Activated T-helper 1 cell treated with anti-CD3 and anti-CD28 coated beads, Interleukin-12 subunit alpha, Interleukin-12 subunit beta, Interleukin-2, Interleukin-4 antibody, amounts not matched to agents 30 ng/mL and 10 ng/mL and 1 ng/mL, durations not matched to agents 14 hours and 24 hours and 36 hours (primary cell): ENCODE measurements at regions not wholly inside any gene's neighbourhood (a gene's known extent, or its start where the extent isn't known, plus 50 kb on each side); places are given as distances from the start of the nearest gene placed in this dataset.
A peak's percentile ranks its signal among the peaks of the same experiment; 100 is the strongest.

Source experiments
- DNase-seq: peaks from one replicate; pipeline ENCODE4 v3.0.0; 2021; ENCODE audit warnings: low spot score
- H3K27ac Mint-ChIP-seq: one replicate; pipeline ENCODE4 v1.8.0; 2021; ENCODE audit warnings: mild to moderate bottlenecking, mixed read lengths
- H3K27me3 Mint-ChIP-seq: one replicate; pipeline ENCODE4 v1.8.0; 2022; ENCODE audit warnings: mild to moderate bottlenecking, moderate library complexity, mixed read lengths; ENCODE audit not compliant: insufficient read depth
- H3K36me3 Mint-ChIP-seq: one replicate; pipeline ENCODE4 v1.8.0; 2021; ENCODE audit warnings: low read depth, mixed read lengths
- H3K4me1 Mint-ChIP-seq: one replicate; pipeline ENCODE4 v1.8.0; 2021; ENCODE audit warnings: low read depth, mixed read lengths
- H3K4me3 Mint-ChIP-seq: one replicate; pipeline ENCODE4 v1.8.0; 2021; ENCODE audit warnings: mild to moderate bottlenecking, moderate library complexity, mixed read lengths
- H3K9me3 Mint-ChIP-seq: one replicate; pipeline ENCODE4 v1.8.0; 2021; ENCODE audit warnings: mixed read lengths
- intact Hi-C: fragments of 100-400 bp; cut with micrococcal nuclease; formaldehyde crosslinking; loops from one replicate; pipeline ENCODE4 v1.15.1; 2024

- Mint-ChIP-seq H3K27me3 (no peaks in the 10 kb centered on the region), H3K9me3 (peaks cover 20% of the 10 kb centered on the region), H3K27ac (no peak overlapping the region), H3K36me3 (peaks cover 8% of the 10 kb centered on the region), H3K4me1 (peaks cover 76% of the 10 kb centered on the region), H3K4me3 (no peak overlapping the region)
- DNase-seq = no peak
- intact Hi-C loops = loop anchor here (1.0 kb wide), 1 partner anchor 9 kb away; no protein-coding TSS in a partner anchor
These were observed 87.1 kb upstream of the IKZF1 start for GRCh38 chr7:50217401-50217800.

- H3K36me3 Mint-ChIP-seq = peaks cover 6% of the 10 kb centered on the region
- H3K4me1 Mint-ChIP-seq = peaks cover 84% of the 10 kb centered on the region
- H3K27ac Mint-ChIP-seq = no peak overlapping the region
- no peak for DNase-seq
- intact Hi-C loops = loop anchor here (1.0 kb wide), 1 partner anchor 10 kb away; no protein-coding TSS in a partner anchor
- H3K4me3 Mint-ChIP-seq = no peak overlapping the region
- no peaks in the 10 kb centered on the region for H3K27me3 Mint-ChIP-seq
- peaks cover 12% of the 10 kb centered on the region for H3K9me3 Mint-ChIP-seq
These were observed 87.9 kb upstream of the IKZF1 start for GRCh38 chr7:50216626-50217025.

GRCh38 chr7:50214771-50215170 lies 89.7 kb upstream of the IKZF1 start:
- Mint-ChIP-seq H3K4me3 (no peak overlapping the region), H3K27me3 (no peaks in the 10 kb centered on the region), H3K4me1 (peaks cover 94% of the 10 kb centered on the region), H3K9me3 (no peaks in the 10 kb centered on the region), H3K27ac (no peak overlapping the region), H3K36me3 (peaks cover 3% of the 10 kb centered on the region)
- no peak for DNase-seq
- intact Hi-C loops = no loop called here

GRCh38 chr7:50214126-50214670 lies 90.3 kb upstream of the IKZF1 start:
- H3K4me1 Mint-ChIP-seq = peaks cover 94% of the 10 kb centered on the region
- peak overlapping the region; percentile 73 for H3K27ac Mint-ChIP-seq
- H3K4me3 Mint-ChIP-seq = peak overlapping the region; percentile 41

GRCh38 chr7:50213622-50214017 lies 90.9 kb upstream of the IKZF1 start:
- no peaks in the 10 kb centered on the region for H3K27me3 Mint-ChIP-seq
- no peaks in the 10 kb centered on the region for H3K9me3 Mint-ChIP-seq
- peak overlapping the region; percentile 73 for H3K27ac Mint-ChIP-seq
- H3K4me1 Mint-ChIP-seq = peaks cover 95% of the 10 kb centered on the region
- no peak for DNase-seq
- peak overlapping the region; percentile 41 for H3K4me3 Mint-ChIP-seq
- H3K36me3 Mint-ChIP-seq = peaks cover 3% of the 10 kb centered on the region
- intact Hi-C loops = no loop called here

More at GRCh38 chr7:50214126-50214670, 90.3 kb upstream of the IKZF1 start:
- DNase-seq = no peak
- H3K36me3 Mint-ChIP-seq = peaks cover 3% of the 10 kb centered on the region
- no peaks in the 10 kb centered on the region for H3K27me3 Mint-ChIP-seq
- intact Hi-C loops = no loop called here
- no peaks in the 10 kb centered on the region for H3K9me3 Mint-ChIP-seq

GRCh38 chr7:50212666-50213621 lies 91.6 kb upstream of the IKZF1 start:
- H3K36me3 Mint-ChIP-seq = peaks cover 3% of the 10 kb centered on the region
- H3K4me1 Mint-ChIP-seq = peaks cover 95% of the 10 kb centered on the region
- no peaks in the 10 kb centered on the region for H3K9me3 Mint-ChIP-seq
- H3K4me3 Mint-ChIP-seq = peak overlapping the region; percentile 38
- intact Hi-C loops = no loop called here
- no peaks in the 10 kb centered on the region for H3K27me3 Mint-ChIP-seq
- no peak for DNase-seq
- H3K27ac Mint-ChIP-seq = peak overlapping the region; percentile 85

GRCh38 chr7:50212016-50212325 lies 92.5 kb upstream of the IKZF1 start:
- intact Hi-C loops = no loop called here
- Mint-ChIP-seq H3K36me3 (peaks cover 3% of the 10 kb centered on the region), H3K27ac (peak overlapping the region; percentile 85), H3K9me3 (no peaks in the 10 kb centered on the region), H3K27me3 (no peaks in the 10 kb centered on the region), H3K4me3 (no peak overlapping the region), H3K4me1 (peaks cover 96% of the 10 kb centered on the region)
- no peak for DNase-seq

GRCh38 chr7:50211130-50212015 lies 93.1 kb upstream of the IKZF1 start:
- peaks cover 100% of the 10 kb centered on the region for H3K4me1 Mint-ChIP-seq
- H3K9me3 Mint-ChIP-seq = no peaks in the 10 kb centered on the region
- peak overlapping the region; percentile 53 for H3K4me3 Mint-ChIP-seq

GRCh38 chr7:50210706-50211115 lies 93.8 kb upstream of the IKZF1 start:
- no peak for DNase-seq
- H3K9me3 Mint-ChIP-seq = no peaks in the 10 kb centered on the region
- H3K27ac Mint-ChIP-seq = peak overlapping the region; percentile 91
- no peaks in the 10 kb centered on the region for H3K27me3 Mint-ChIP-seq
- H3K36me3 Mint-ChIP-seq = peaks cover 6% of the 10 kb centered on the region
- H3K4me3 Mint-ChIP-seq = peak overlapping the region; percentile 53
- H3K4me1 Mint-ChIP-seq = peaks cover 100% of the 10 kb centered on the region
- intact Hi-C loops = loop anchor here (1.0 kb wide), 1 partner anchor 187 kb away; no protein-coding TSS in a partner anchor

More at GRCh38 chr7:50211130-50212015, 93.1 kb upstream of the IKZF1 start:
- intact Hi-C loops = no loop called here
- no peak for DNase-seq
- peak overlapping the region; percentile 91 for H3K27ac Mint-ChIP-seq
- peaks cover 6% of the 10 kb centered on the region for H3K36me3 Mint-ChIP-seq
- H3K27me3 Mint-ChIP-seq = no peaks in the 10 kb centered on the region

GRCh38 chr7:50209461-50210135 lies 94.9 kb upstream of the IKZF1 start:
- Mint-ChIP-seq H3K36me3 (peaks cover 6% of the 10 kb centered on the region), H3K4me1 (peaks cover 100% of the 10 kb centered on the region), H3K4me3 (no peak overlapping the region), H3K27me3 (no peaks in the 10 kb centered on the region), H3K27ac (peak overlapping the region; percentile 91), H3K9me3 (no peaks in the 10 kb centered on the region)
- intact Hi-C loops = loop anchor here (1.0 to 5.0 kb wide), 8 partner anchors 17 to 453 kb away; partner anchors contain the start of gene ZPBP
- no peak for DNase-seq

- Mint-ChIP-seq H3K27me3 (no peaks in the 10 kb centered on the region), H3K4me1 (peaks cover 100% of the 10 kb centered on the region), H3K4me3 (peak overlapping the region; percentile 64), H3K9me3 (no peaks in the 10 kb centered on the region), H3K27ac (peak overlapping the region; percentile 93), H3K36me3 (peaks cover 3% of the 10 kb centered on the region)
- no peak for DNase-seq
- intact Hi-C loops = loop anchor here (5.0 kb wide), 2 partner anchors 116 to 454 kb away; partner anchors contain the start of gene ZPBP
These were observed 96.0 kb upstream of the IKZF1 start for GRCh38 chr7:50208378-50208982.
